MV-4-11 (cell line): ENCODE measurements at regions not wholly inside any gene's neighbourhood (a gene's known extent, or its start where the extent isn't known, plus 50 kb on each side); places are given as distances from the start of the nearest gene placed in this dataset.

ENCODE experiments used
- DNase-seq: peaks from one replicate; lab custom pipeline; 2025; lab: John Stamatoyannopoulos, UW

- no peak for DNase-seq
Measured at GRCh38 chr11:45062974-45063635, 83.3 kb upstream of the PRDM11 start.

- no peak for DNase-seq
Measured at GRCh38 chr11:45063669-45064068, 82.8 kb upstream of the PRDM11 start.

- DNase-seq: no peak
Measured at GRCh38 chr11:45067966-45068365, 78.5 kb upstream of the PRDM11 start.

GRCh38 chr11:45071232-45071631, 75.2 kb upstream of the PRDM11 start:
- DNase-seq: no peak

- DNase-seq: no peak
Measured at GRCh38 chr11:45073685-45074141, 72.7 kb upstream of the PRDM11 start.

- no peak for DNase-seq
Measured at GRCh38 chr11:45075519-45075918, 70.9 kb upstream of the PRDM11 start.

GRCh38 chr11:45075952-45076351, 70.5 kb upstream of the PRDM11 start:
- no peak for DNase-seq

GRCh38 chr11:45076761-45077160, 69.7 kb upstream of the PRDM11 start:
- no peak for DNase-seq

GRCh38 chr11:45078236-45079074, 68.0 kb upstream of the PRDM11 start:
- peak; percentile 14 for DNase-seq

GRCh38 chr11:45079075-45079444, 67.4 kb upstream of the PRDM11 start:
- peak; percentile 67 for DNase-seq

GRCh38 chr11:45079567-45079942, 66.9 kb upstream of the PRDM11 start:
- no peak for DNase-seq

GRCh38 chr11:45079943-45080719, 66.3 kb upstream of the PRDM11 start:
- peak; percentile 83 for DNase-seq

- DNase-seq: peak; percentile 82
Measured at GRCh38 chr11:45082744-45083543, 63.5 kb upstream of the PRDM11 start.

- no peak for DNase-seq
Measured at GRCh38 chr11:45083544-45084087, 62.8 kb upstream of the PRDM11 start.

GRCh38 chr11:45085646-45086501, 60.6 kb upstream of the PRDM11 start:
- DNase-seq: no peak

GRCh38 chr11:45086526-45086925, 59.9 kb upstream of the PRDM11 start:
- DNase-seq: no peak

- no peak for DNase-seq
Measured at GRCh38 chr11:45087086-45087899, 59.1 kb upstream of the PRDM11 start.

- DNase-seq: no peak
Measured at GRCh38 chr11:45087900-45088160, 58.6 kb upstream of the PRDM11 start.

- DNase-seq: peak; percentile 19
Measured at GRCh38 chr11:45089251-45089650, 57.2 kb upstream of the PRDM11 start.
